ENCODE measurements at regions not wholly inside any gene's neighbourhood (a gene's known extent, or its start where the extent isn't known, plus 50 kb on each side); places are given as distances from the start of the nearest gene placed in this dataset.

DNA sequence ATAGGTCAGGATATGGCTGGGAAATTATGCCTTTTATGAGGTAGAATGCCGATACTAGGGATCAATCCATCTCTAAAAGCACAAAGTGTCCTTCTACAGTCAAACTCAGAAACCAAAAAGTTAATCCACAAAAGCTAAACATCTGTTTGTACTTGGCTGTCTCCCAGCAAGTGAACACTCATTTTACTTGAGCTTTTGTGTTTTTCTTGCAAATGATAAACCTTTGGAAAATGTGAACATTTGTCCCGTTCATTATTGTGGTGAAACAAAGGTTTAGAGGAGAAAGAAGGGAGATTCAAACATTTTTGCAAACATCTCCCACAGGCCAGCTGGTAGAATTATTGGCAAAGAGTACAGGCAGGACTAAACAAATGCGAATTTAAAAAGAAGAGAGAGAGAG, 300.6 kb upstream of the SPANXN1 start:
- TF ChIP-seq, protein P1, sequence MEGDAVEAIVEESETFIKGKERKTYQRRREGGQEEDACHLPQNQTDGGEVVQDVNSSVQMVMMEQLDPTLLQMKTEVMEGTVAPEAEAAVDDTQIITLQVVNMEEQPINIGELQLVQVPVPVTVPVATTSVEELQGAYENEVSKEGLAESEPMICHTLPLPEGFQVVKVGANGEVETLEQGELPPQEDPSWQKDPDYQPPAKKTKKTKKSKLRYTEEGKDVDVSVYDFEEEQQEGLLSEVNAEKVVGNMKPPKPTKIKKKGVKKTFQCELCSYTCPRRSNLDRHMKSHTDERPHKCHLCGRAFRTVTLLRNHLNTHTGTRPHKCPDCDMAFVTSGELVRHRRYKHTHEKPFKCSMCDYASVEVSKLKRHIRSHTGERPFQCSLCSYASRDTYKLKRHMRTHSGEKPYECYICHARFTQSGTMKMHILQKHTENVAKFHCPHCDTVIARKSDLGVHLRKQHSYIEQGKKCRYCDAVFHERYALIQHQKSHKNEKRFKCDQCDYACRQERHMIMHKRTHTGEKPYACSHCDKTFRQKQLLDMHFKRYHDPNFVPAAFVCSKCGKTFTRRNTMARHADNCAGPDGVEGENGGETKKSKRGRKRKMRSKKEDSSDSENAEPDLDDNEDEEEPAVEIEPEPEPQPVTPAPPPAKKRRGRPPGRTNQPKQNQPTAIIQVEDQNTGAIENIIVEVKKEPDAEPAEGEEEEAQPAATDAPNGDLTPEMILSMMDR (conservative IDR thresholded peaks at IDR 0.05; ENCODE audit: low read depth in 2 of 2): no peak
- TF ChIP-seq POLR2AphosphoS5 (IDR thresholded peaks at IDR 0.05; ENCODE audit: low read depth) (no peak), EZH2phosphoT487 (IDR thresholded peaks at IDR 0.05; ENCODE audit: unreplicated experiment) (no peak), ZNF331 (CRISPR knock-in tag; IDR thresholded peaks at IDR 0.05; ENCODE audit: low read depth) (no peak)
- TF ChIP-seq, protein P2, sequence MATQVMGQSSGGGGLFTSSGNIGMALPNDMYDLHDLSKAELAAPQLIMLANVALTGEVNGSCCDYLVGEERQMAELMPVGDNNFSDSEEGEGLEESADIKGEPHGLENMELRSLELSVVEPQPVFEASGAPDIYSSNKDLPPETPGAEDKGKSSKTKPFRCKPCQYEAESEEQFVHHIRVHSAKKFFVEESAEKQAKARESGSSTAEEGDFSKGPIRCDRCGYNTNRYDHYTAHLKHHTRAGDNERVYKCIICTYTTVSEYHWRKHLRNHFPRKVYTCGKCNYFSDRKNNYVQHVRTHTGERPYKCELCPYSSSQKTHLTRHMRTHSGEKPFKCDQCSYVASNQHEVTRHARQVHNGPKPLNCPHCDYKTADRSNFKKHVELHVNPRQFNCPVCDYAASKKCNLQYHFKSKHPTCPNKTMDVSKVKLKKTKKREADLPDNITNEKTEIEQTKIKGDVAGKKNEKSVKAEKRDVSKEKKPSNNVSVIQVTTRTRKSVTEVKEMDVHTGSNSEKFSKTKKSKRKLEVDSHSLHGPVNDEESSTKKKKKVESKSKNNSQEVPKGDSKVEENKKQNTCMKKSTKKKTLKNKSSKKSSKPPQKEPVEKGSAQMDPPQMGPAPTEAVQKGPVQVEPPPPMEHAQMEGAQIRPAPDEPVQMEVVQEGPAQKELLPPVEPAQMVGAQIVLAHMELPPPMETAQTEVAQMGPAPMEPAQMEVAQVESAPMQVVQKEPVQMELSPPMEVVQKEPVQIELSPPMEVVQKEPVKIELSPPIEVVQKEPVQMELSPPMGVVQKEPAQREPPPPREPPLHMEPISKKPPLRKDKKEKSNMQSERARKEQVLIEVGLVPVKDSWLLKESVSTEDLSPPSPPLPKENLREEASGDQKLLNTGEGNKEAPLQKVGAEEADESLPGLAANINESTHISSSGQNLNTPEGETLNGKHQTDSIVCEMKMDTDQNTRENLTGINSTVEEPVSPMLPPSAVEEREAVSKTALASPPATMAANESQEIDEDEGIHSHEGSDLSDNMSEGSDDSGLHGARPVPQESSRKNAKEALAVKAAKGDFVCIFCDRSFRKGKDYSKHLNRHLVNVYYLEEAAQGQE (IDR thresholded peaks at IDR 0.05; ENCODE audit: unreplicated experiment): no peak
